HEK293T (cell line): ENCODE measurements at regions not wholly inside any gene's neighbourhood (a gene's known extent, or its start where the extent isn't known, plus 50 kb on each side); places are given as distances from the start of the nearest gene placed in this dataset.

Source experiments
- ARNT ChIP-seq: fragments of 450-650 bp; IDR thresholded peaks from 2 replicates; pipeline ENCODE4 v1.6.1; 2017; ENCODE audit warnings: mild to moderate bottlenecking
- CTBP1 ChIP-seq: fragments of 450-650 bp; IDR thresholded peaks from 2 replicates; pipeline ENCODE4 v1.6.1; 2016; ENCODE audit warnings: borderline replicate concordance
- ELF4 ChIP-seq: fragments of 450-650 bp; IDR thresholded peaks from 2 replicates; pipeline ENCODE4 v1.6.1; 2017; ENCODE audit warnings: antibody characterized with exemption
- FOXK2 ChIP-seq: fragments of 450-650 bp; IDR thresholded peaks from 2 replicates; pipeline ENCODE4 v1.6.1; 2016; ENCODE audit warnings: mild to moderate bottlenecking
- SUZ12 ChIP-seq: fragments of 450-650 bp; IDR thresholded peaks from 2 replicates; pipeline ENCODE4 v1.6.1; 2016; ENCODE audit warnings: mild to moderate bottlenecking

- TF ChIP-seq ELF4: no peak
- TF ChIP-seq SUZ12: no peak
- TF ChIP-seq FOXK2: no peak
- TF ChIP-seq CTBP1: no peak
- no peak for TF ChIP-seq ARNT
Observed at GRCh38 chr1:188700116-188700515, 1777.5 kb downstream of the BRINP3 start.
